ENCODE measurements at regions not wholly inside any gene's neighbourhood (a gene's known extent, or its start where the extent isn't known, plus 50 kb on each side); places are given as distances from the start of the nearest gene placed in this dataset.
A peak's percentile ranks its signal among the peaks of the same experiment; 100 is the strongest.

DNA sequence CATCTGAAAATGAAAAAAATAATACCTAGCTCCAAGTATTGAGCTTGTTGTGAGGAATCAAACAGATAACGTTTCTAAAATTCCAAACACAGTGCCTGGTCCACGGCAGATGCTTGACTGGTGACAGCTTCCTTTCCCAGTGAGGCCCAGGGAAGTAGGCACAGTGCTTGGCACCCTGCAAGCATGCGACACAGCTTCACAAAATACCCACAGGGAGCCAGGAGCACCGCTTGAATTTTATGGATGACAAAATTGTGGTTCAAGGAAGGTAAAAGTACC lies 205.1 kb upstream of the TNP1 start:
- no peak for ATAC-seq (ENCODE audit: low read depth in 2 of 2)
- H3K27ac Mint-ChIP-seq: no peak overlapping the region
- no peak for DNase-seq
- peaks cover 11 to 29% (median 13%) of the 10 kb centered on the region in 3 donors for H3K27me3 Mint-ChIP-seq
- no peaks in the 10 kb centered on the region for H3K4me1 Mint-ChIP-seq
- no peak overlapping the region for H3K4me3 Mint-ChIP-seq
- peaks cover 0 to 4% of the 10 kb centered on the region in 2 donors for H3K36me3 Mint-ChIP-seq
- peaks cover 0 to 11% (median 0%) of the 10 kb centered on the region in 7 donors for H3K9me3 Mint-ChIP-seq

GRCh38 chr2:217064234-217065011 lies 204.6 kb upstream of the TNP1 start:
- no peak overlapping the region for H3K27ac Mint-ChIP-seq
- H3K27me3 Mint-ChIP-seq: peaks cover 13 to 29% (median 13%) of the 10 kb centered on the region in 3 donors
- no peak for ATAC-seq (ENCODE audit: low read depth in 2 of 2)
- H3K9me3 Mint-ChIP-seq: peaks cover 0 to 11% (median 0%) of the 10 kb centered on the region in 7 donors
- no peak overlapping the region for H3K4me3 Mint-ChIP-seq
- no peaks in the 10 kb centered on the region for H3K4me1 Mint-ChIP-seq
- DNase-seq: no peak
- H3K36me3 Mint-ChIP-seq: peaks cover 0 to 4% of the 10 kb centered on the region in 2 donors

GRCh38 chr2:217063238-217063755 lies 203.4 kb upstream of the TNP1 start:
- Mint-ChIP-seq H3K4me1 (no peaks in the 10 kb centered on the region), H3K36me3 (peaks cover 0 to 4% of the 10 kb centered on the region in 2 donors), H3K27me3 (peaks cover 13 to 29% (median 19%) of the 10 kb centered on the region in 3 donors), H3K27ac (peak overlapping the region in 1 of 6 donors; percentile 15), H3K4me3 (no peak overlapping the region), H3K9me3 (peaks cover 0 to 11% (median 0%) of the 10 kb centered on the region in 7 donors)
- DNase-seq (no peak), ATAC-seq (ENCODE audit: low read depth in 2 of 2) (no peak)

GRCh38 chr2:217062768-217063167 lies 202.9 kb upstream of the TNP1 start:
- no peaks in the 10 kb centered on the region for H3K4me1 Mint-ChIP-seq
- ATAC-seq (ENCODE audit: low read depth in 2 of 2) (no peak), DNase-seq (no peak)
- H3K27me3 Mint-ChIP-seq: peaks cover 14 to 29% (median 19%) of the 10 kb centered on the region in 3 donors
- H3K36me3 Mint-ChIP-seq: peaks cover 0 to 4% of the 10 kb centered on the region in 2 donors
- H3K27ac Mint-ChIP-seq: no peak overlapping the region
- H3K4me3 Mint-ChIP-seq: no peak overlapping the region
- peaks cover 0 to 10% (median 0%) of the 10 kb centered on the region in 7 donors for H3K9me3 Mint-ChIP-seq

DNA sequence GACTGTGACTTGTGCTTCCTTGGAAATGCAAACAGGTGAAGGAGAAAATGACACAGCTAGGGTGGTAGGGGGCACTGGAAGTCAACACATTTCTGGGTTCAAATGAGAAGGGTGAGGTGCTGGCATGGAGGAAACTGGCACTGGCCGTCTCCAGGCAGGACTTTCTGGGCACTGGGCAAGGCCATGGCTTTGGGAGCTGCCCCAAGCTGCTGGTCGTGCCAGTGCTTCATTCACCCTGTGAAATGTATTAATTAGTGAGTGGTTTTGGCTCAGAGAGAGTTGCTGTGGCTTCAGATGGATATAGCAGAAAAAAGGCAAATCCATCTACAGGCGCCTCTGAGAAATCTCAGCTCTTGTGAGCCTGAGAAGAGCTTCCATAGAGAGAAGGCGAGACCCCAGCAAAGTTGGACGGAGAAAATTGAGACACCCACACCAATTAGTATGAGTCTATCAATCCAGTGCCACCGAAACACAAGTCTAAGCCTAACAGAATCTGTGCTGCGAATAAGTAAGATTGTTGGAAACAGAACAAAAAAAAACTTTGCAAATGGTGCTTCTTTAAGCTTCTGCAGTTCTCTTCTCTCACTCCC lies 202.1 kb upstream of the TNP1 start:
- ATAC-seq (ENCODE audit: low read depth in 2 of 2): no peak
- no peak for DNase-seq
- Mint-ChIP-seq H3K27ac (no peak overlapping the region), H3K27me3 (peaks cover 18 to 28% (median 19%) of the 10 kb centered on the region in 3 donors), H3K36me3 (peaks cover 0 to 4% of the 10 kb centered on the region in 2 donors), H3K4me1 (no peaks in the 10 kb centered on the region), H3K9me3 (peaks cover 0 to 3% (median 0%) of the 10 kb centered on the region in 7 donors), H3K4me3 (no peak overlapping the region)

DNA sequence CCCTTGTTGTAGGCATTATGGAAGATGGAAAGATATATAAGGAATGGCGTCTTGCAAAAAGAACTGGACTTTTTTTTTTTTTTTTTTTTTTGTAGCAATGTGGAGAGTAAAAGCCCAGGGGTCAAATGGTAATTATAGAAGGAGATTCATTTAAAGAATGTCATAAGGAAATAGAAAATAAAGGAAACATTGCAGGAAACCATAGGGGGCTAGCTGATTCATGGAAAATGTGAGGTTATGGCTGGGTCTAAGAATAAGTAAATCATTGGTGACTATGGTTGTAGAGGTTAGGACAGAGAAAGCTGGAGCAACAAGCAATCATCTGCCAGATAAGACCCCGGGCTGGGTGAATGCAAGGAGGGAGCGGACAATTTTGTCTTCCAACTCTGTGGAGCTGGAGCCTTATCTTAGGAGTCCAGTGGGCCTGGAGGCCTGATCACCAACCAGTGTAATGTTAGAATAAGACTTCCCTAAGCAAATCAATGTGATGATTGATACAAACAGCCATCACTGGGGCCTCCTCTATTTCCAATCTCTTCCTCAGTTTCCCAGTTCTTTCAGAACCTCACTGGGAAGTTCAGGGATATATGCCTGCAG lies 201.2 kb upstream of the TNP1 start:
- Mint-ChIP-seq H3K27me3 (peaks cover 11 to 22% (median 12%) of the 10 kb centered on the region in 3 donors), H3K36me3 (no peaks in the 10 kb centered on the region), H3K4me3 (no peak overlapping the region), H3K9me3 (no peaks in the 10 kb centered on the region), H3K27ac (no peak overlapping the region), H3K4me1 (no peaks in the 10 kb centered on the region)
- DNase-seq: no peak
- ATAC-seq (ENCODE audit: low read depth in 2 of 2): no peak

GRCh38 chr2:217060516-217060915 lies 200.7 kb upstream of the TNP1 start:
- no peak overlapping the region for H3K4me3 Mint-ChIP-seq
- no peaks in the 10 kb centered on the region for H3K36me3 Mint-ChIP-seq
- H3K27me3 Mint-ChIP-seq: peaks cover 12 to 22% (median 14%) of the 10 kb centered on the region in 3 donors
- no peaks in the 10 kb centered on the region for H3K9me3 Mint-ChIP-seq
- ATAC-seq (ENCODE audit: low read depth in 2 of 2) (no peak), DNase-seq (no peak)
- no peak overlapping the region for H3K27ac Mint-ChIP-seq
- H3K4me1 Mint-ChIP-seq: no peaks in the 10 kb centered on the region

- DNase-seq: no peak
- Mint-ChIP-seq H3K4me1 (no peaks in the 10 kb centered on the region), H3K27me3 (peaks cover 12 to 14% (median 13%) of the 10 kb centered on the region in 3 donors), H3K9me3 (no peaks in the 10 kb centered on the region), H3K36me3 (no peaks in the 10 kb centered on the region), H3K4me3 (no peak overlapping the region), H3K27ac (no peak overlapping the region)
- ATAC-seq (ENCODE audit: low read depth in 2 of 2): no peak
Measured at GRCh38 chr2:217058791-217059755, 199.2 kb upstream of the TNP1 start.

GRCh38 chr2:217057773-217058172 lies 197.9 kb upstream of the TNP1 start:
- Mint-ChIP-seq H3K4me1 (no peaks in the 10 kb centered on the region), H3K27ac (no peak overlapping the region), H3K4me3 (no peak overlapping the region), H3K9me3 (peaks cover 0 to 1% (median 0%) of the 10 kb centered on the region in 7 donors), H3K27me3 (peaks cover 3 to 14% (median 12%) of the 10 kb centered on the region in 3 donors), H3K36me3 (no peaks in the 10 kb centered on the region)
- ATAC-seq (ENCODE audit: low read depth in 2 of 2): no peak
- no peak for DNase-seq

DNA sequence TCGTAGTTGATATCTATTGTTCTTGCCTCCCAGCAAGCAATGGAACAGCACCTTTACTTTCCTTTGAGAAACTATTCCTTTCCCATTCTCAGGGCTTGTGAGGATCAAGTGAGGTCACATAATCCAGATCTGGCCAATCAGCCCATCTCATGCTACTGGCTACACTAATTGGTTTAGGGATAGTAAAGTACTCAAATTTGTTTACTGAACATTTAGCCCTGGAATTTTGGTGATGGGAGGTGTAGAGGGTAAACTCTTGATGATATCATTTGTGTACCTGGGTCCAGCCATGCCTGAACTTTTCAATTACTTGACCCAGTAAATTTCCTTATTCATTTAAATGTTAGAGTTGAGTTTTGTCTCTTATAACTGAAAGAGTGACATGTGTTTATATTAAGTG lies 195.8 kb upstream of the TNP1 start:
- peaks cover 0 to 3% (median 0%) of the 10 kb centered on the region in 7 donors for H3K9me3 Mint-ChIP-seq
- H3K4me1 Mint-ChIP-seq: no peaks in the 10 kb centered on the region
- DNase-seq (no peak), ATAC-seq (ENCODE audit: low read depth in 2 of 2) (no peak)
- no peaks in the 10 kb centered on the region for H3K36me3 Mint-ChIP-seq
- H3K4me3 Mint-ChIP-seq: no peak overlapping the region
- peaks cover 0 to 18% (median 12%) of the 10 kb centered on the region in 3 donors for H3K27me3 Mint-ChIP-seq
- H3K27ac Mint-ChIP-seq: no peak overlapping the region

GRCh38 chr2:217054791-217055190 lies 194.9 kb upstream of the TNP1 start:
- ATAC-seq (ENCODE audit: low read depth in 2 of 2) (no peak), DNase-seq (no peak)
- H3K36me3 Mint-ChIP-seq: no peaks in the 10 kb centered on the region
- no peaks in the 10 kb centered on the region for H3K4me1 Mint-ChIP-seq
- peaks cover under 1 to 15% (median 12%) of the 10 kb centered on the region in 3 donors for H3K27me3 Mint-ChIP-seq
- no peak overlapping the region for H3K27ac Mint-ChIP-seq
- no peak overlapping the region for H3K4me3 Mint-ChIP-seq
- peaks cover 0 to 3% (median 0%) of the 10 kb centered on the region in 7 donors for H3K9me3 Mint-ChIP-seq

- DNase-seq (no peak), ATAC-seq (ENCODE audit: low read depth in 2 of 2) (no peak)
- Mint-ChIP-seq H3K36me3 (no peaks in the 10 kb centered on the region), H3K4me3 (no peak overlapping the region), H3K9me3 (peaks cover 0 to 3% (median 0%) of the 10 kb centered on the region in 7 donors), H3K4me1 (no peaks in the 10 kb centered on the region), H3K27me3 (peaks cover 8 to 23% (median 14%) of the 10 kb centered on the region in 3 donors), H3K27ac (no peak overlapping the region)
Measured at GRCh38 chr2:217052856-217053577, 193.2 kb upstream of the TNP1 start.
